Panc1 (cell line): ENCODE measurements at regions not wholly inside any gene's neighbourhood (a gene's known extent, or its start where the extent isn't known, plus 50 kb on each side); places are given as distances from the start of the nearest gene placed in this dataset.

ENCODE experiments used
- ATAC-seq: fragments of 200-7000 bp; cut with Tn5 transposase; 2 replicates; pipeline ENCODE4 v1.9.1; 2020; ENCODE audit warnings: mild to moderate bottlenecking, moderate library complexity
- BruUV-seq: library from RNA; stranded (reverse); fragments of 400-500 nt; replicated peaks from 2 replicates; lab custom pipeline; 2021; lab: Mats Ljungman, UMichigan
- CTCF ChIA-PET: fragments of 300-600 bp; sonication (Branson Sonifier 250); formaldehyde crosslinking; loops from one replicate; lab custom pipeline; 2022; ENCODE audit warnings: antibody characterized with exemption; lab: Charles Lee
- POLR2A ChIA-PET: fragments of 300-600 bp; sonication (Branson Sonifier 250); formaldehyde crosslinking; loops from one replicate; lab custom pipeline; 2022; ENCODE audit warnings: antibody characterized with exemption; lab: Charles Lee
- DNase-seq: peaks from one replicate; pipeline ENCODE4 v3.0.0-alpha.2; 2010; ENCODE audit warnings: low read depth, low spot score
- H3K27ac ChIP-seq: 2 replicates; pipeline ENCODE4 v1.5.1; 2011; ENCODE audit warnings: mild to moderate bottlenecking, low read length, inconsistent platforms
- H3K27me3 ChIP-seq: fragments of 200-500 bp; sonication (Bioruptor generic); 2 replicates; pipeline ENCODE4 v1.6.0; 2014; ENCODE audit warnings: low read length, inconsistent platforms; ENCODE audit not compliant: control insufficient read depth, insufficient read depth
- H3K36me3 ChIP-seq: fragments of 200-500 bp; sonication (Bioruptor generic); 2 replicates; pipeline ENCODE4 v1.5.1; 2014; ENCODE audit warnings: inconsistent platforms, mild to moderate bottlenecking, low read length, moderate library complexity; ENCODE audit not compliant: control insufficient read depth, insufficient read depth
- H3K4me1 ChIP-seq: 2 replicates; pipeline ENCODE4 v1.5.1; 2011; ENCODE audit warnings: inconsistent platforms, mild to moderate bottlenecking, low read length, moderate library complexity; ENCODE audit not compliant: control insufficient read depth, insufficient read depth
- H3K4me3 ChIP-seq, 2 experiments: 2 replicates each; pipeline ENCODE4 v1.5.1; 2011 to 2012; ENCODE audit warnings: low read depth in 2 of 2, low read length in 2 of 2, mild to moderate bottlenecking in 2 of 2, inconsistent platforms in 1 of 2, moderate library complexity in 1 of 2
- H3K9me3 ChIP-seq: fragments of 200-500 bp; sonication (Bioruptor generic); 2 replicates; pipeline ENCODE4 v1.5.1; 2014; ENCODE audit warnings: low read depth, mild to moderate bottlenecking, inconsistent platforms, low read length, moderate library complexity; ENCODE audit not compliant: control insufficient read depth, insufficient read depth
- CTCF ChIP-seq: fragments of 450-650 bp; IDR thresholded peaks from 2 replicates; pipeline ENCODE4 v1.5.1; 2017; ENCODE audit warnings: mild to moderate bottlenecking
- POLR2AphosphoS5 ChIP-seq: IDR thresholded peaks from 2 replicates; pipeline ENCODE4 v1.6.1; 2012; ENCODE audit warnings: mild to moderate bottlenecking, low read depth, low read length, moderate library complexity
- SIN3A ChIP-seq: IDR thresholded peaks from 2 replicates; pipeline ENCODE4 v1.6.1; 2012; ENCODE audit warnings: low read depth, mild to moderate bottlenecking, low read length, moderate library complexity, borderline replicate concordance; ENCODE audit not compliant: insufficient read depth
- TCF7L2 ChIP-seq: IDR thresholded peaks from 2 replicates; pipeline ENCODE4 v1.6.1; 2011; ENCODE audit warnings: mild to moderate bottlenecking, low read depth, low read length, inconsistent platforms
- in situ Hi-C: cut with HindIII; loops from 2 replicates; pipeline ENCODE4 v1.10.0; 2016; ENCODE audit warnings: low sequenced_read_pairs, low pct_unique_long_range_greater_than_20kb
- intact Hi-C: fragments of 100-400 bp; cut with micrococcal nuclease; formaldehyde crosslinking; loops from one replicate; pipeline ENCODE4 v1.10.0; 2022; ENCODE audit not compliant: unreplicated experiment
- TF ChIP-seq, protein P1 (sequence below), 2 experiments: IDR thresholded peaks; 2 replicates each; pipeline ENCODE4 v1.6.1; 2011 to 2012; ENCODE audit warnings: low read depth in 2 of 2, control low read depth in 1 of 2, low read length in 1 of 2, mild to moderate bottlenecking in 1 of 2, moderate library complexity in 1 of 2; ENCODE audit not compliant: insufficient read depth in 1 of 2

GRCh38 chr10:124150807-124151417 is 57.5 kb upstream of the CHST15 start:
- intact Hi-C loops = loop anchor here (5.0 kb wide), 1 partner anchor 44 kb away; no protein-coding TSS in a partner anchor
- Histone ChIP-seq H3K4me1 (peaks cover 39% of the 10 kb centered on the region), H3K9me3 (no peaks in the 10 kb centered on the region), H3K27ac (peak overlapping the region; percentile 78), H3K36me3 (no peaks in the 10 kb centered on the region), H3K27me3 (no peaks in the 10 kb centered on the region), H3K4me3 (no peak overlapping the region)
- no TSS peak for BruUV-seq
- ChIA-PET CTCF (no interaction called here), POLR2A (no interaction called here)
- no peak for ATAC-seq
- TF ChIP-seq POLR2AphosphoS5 (no peak), SIN3A (no peak), TCF7L2 (no peak), CTCF (no peak)
- TF ChIP-seq, protein P1, sequence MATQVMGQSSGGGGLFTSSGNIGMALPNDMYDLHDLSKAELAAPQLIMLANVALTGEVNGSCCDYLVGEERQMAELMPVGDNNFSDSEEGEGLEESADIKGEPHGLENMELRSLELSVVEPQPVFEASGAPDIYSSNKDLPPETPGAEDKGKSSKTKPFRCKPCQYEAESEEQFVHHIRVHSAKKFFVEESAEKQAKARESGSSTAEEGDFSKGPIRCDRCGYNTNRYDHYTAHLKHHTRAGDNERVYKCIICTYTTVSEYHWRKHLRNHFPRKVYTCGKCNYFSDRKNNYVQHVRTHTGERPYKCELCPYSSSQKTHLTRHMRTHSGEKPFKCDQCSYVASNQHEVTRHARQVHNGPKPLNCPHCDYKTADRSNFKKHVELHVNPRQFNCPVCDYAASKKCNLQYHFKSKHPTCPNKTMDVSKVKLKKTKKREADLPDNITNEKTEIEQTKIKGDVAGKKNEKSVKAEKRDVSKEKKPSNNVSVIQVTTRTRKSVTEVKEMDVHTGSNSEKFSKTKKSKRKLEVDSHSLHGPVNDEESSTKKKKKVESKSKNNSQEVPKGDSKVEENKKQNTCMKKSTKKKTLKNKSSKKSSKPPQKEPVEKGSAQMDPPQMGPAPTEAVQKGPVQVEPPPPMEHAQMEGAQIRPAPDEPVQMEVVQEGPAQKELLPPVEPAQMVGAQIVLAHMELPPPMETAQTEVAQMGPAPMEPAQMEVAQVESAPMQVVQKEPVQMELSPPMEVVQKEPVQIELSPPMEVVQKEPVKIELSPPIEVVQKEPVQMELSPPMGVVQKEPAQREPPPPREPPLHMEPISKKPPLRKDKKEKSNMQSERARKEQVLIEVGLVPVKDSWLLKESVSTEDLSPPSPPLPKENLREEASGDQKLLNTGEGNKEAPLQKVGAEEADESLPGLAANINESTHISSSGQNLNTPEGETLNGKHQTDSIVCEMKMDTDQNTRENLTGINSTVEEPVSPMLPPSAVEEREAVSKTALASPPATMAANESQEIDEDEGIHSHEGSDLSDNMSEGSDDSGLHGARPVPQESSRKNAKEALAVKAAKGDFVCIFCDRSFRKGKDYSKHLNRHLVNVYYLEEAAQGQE (IDR thresholded peaks at IDR 0.05; ENCODE audit: insufficient read depth in 1 of 2, low read depth in 2 of 2, low read length in 1 of 2) = no peak
- in situ Hi-C loops = no loop called here
- DNase-seq = no peak

DNA sequence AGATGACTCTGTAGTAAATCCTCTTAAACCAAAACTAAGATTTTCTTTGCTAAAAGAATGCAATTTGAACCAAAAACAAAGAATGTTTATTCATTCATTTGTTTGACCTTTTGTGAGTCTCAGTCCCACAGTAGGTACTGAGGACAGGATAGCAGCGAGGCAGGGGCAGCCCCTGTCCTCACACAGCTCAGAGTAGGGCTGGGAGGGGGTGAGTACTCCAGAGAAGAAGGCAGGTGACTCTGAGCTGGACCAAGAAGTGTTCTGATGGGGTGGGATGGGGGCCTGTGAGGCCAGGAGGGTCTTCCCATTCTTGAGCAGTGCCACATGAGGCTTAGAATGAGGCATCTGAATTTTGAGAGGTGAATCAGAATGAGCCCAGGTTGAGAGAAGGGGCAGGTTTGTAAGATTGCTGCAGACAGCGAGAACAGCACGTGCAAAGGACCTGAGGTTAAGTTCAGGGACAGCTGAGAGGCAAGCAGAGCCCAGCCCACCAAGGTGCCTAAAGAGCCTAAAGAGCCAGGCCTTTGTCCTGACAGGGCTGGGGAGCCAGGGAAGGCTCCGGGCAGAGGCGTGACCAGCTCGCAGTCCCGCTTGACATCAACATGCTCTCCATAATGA is 56.9 kb upstream of the CHST15 start:
- in situ Hi-C loops (no loop called here), intact Hi-C loops (loop anchor here (5.0 kb wide), 1 partner anchor 43 kb away; no protein-coding TSS in a partner anchor)
- TF ChIP-seq TCF7L2 (no peak), SIN3A (no peak), CTCF (no peak), POLR2AphosphoS5 (no peak)
- TF ChIP-seq, protein P1 (IDR thresholded peaks at IDR 0.05; ENCODE audit: insufficient read depth in 1 of 2, low read depth in 2 of 2, low read length in 1 of 2) = no peak
- Histone ChIP-seq H3K27ac (peak overlapping the region; percentile 48; the same call in 1 of the 2 replicates), H3K36me3 (no peaks in the 10 kb centered on the region), H3K9me3 (no peaks in the 10 kb centered on the region), H3K27me3 (no peaks in the 10 kb centered on the region), H3K4me3 (no peak overlapping the region), H3K4me1 (peaks cover 33% of the 10 kb centered on the region)
- DNase-seq (no peak), ATAC-seq (no peak)
- BruUV-seq = no TSS peak
- CTCF ChIA-PET = no interaction called here
- POLR2A ChIA-PET = no interaction called here
